ENCODE measurements at regions not wholly inside any gene's neighbourhood (a gene's known extent, or its start where the extent isn't known, plus 50 kb on each side); places are given as distances from the start of the nearest gene placed in this dataset.

GRCh38 chr3:177431525-177432176 lies 234.4 kb upstream of the TBL1XR1 start:
- no peak for ATAC-seq

GRCh38 chr3:177435301-177435700 lies 238.0 kb upstream of the TBL1XR1 start:
- no peak for ATAC-seq

GRCh38 chr3:177437513-177438337 lies 240.4 kb upstream of the TBL1XR1 start:
- no peak for ATAC-seq

DNA sequence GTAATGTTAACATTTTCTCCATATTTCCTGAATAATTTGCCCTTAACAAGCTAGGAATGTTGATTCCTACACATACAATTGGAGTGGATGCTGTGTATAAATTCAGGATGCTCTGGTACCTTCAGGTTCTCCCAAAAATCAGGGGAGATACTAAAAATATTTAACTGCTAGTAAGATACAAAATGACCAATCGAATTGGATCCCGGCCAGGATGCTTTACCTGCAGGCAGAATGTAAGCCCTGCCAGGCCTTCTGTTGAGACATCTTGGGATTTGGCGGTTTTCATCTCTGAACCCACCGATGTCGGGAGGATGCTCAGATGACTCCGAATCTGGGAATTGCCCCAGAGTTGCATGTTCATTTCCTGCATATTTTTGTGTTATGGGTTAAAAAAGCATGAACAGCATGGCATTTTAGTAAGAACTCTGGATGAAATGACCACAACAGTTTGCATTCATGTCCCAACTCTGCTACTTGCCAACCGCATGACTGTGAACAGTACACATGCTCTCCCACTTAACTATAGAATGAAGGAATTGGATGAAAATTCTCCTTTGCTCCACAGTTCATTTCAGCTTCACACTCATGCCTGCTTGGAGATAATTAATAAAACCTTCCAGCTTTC lies 241.4 kb upstream of the TBL1XR1 start:
- no peak for ATAC-seq

- ATAC-seq, result no peak
These were observed 242.5 kb upstream of the TBL1XR1 start for GRCh38 chr3:177439694-177440269.

- ATAC-seq, result no peak
These were observed 243.3 kb upstream of the TBL1XR1 start for GRCh38 chr3:177440456-177441104.

GRCh38 chr3:177441276-177441812 lies 244.1 kb upstream of the TBL1XR1 start:
- no peak for ATAC-seq

DNA sequence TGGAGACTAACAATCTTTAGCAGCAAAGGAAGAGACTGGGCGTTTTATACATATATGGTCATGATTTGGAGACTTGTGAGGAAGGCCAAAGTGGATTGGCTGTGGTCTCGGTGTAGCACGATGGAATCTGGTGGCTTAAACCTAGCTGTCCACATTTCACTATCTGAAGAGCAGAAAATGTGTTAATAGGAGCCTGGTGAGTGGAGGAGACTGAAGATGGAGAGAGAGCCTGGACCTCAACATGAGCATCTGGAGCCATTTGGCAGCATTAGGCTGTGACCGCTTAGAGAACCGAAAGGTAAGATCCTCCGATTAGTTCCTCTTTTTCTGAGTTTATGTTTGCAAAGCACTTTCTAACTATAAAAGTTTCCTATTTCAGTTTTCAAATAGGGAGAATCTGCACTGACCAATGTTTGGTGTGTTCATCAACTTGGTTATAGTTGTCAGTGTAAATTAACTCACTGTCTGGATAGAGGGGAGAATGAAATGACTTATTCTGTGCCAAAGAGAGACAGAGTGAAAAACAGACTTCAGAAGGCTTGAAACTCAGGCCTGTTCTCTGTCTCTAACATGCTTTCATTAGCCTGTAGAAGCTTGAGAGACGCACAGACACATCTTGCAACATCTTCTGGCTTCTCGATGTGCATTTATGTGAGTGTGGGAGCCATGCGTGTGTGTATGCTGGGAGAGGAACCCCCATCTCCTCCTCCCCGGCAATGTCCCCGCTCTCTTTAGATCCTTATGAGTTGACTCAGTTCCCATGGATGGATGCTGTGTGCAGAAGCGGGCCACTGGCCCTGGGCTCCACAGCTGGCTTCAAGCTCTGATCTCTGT lies 244.7 kb upstream of the TBL1XR1 start:
- no peak for ATAC-seq

- ATAC-seq, result peak; percentile 56
These were observed 246.2 kb upstream of the TBL1XR1 start for GRCh38 chr3:177443469-177443868.

GRCh38 chr3:177444696-177445095 lies 247.4 kb upstream of the TBL1XR1 start:
- no peak for ATAC-seq

DNA sequence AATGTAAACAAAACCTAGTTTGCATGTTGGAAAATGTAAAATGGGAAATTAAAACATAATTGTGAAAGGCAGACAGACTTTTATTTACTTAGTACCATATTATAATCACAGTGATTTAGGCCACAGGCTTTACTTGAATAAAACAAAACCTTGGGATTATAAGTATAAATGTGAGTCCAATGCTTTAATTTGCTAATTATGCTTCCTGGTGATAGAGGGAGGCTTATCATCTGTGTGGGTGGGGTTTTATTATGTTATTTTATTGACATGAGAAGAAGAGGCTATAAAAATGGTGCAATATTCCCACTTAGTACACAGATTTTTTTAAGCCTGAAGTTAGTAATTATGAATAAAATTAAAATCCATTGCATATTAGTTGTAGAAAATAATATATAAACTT lies 248.3 kb upstream of the TBL1XR1 start:
- no peak for ATAC-seq

DNA sequence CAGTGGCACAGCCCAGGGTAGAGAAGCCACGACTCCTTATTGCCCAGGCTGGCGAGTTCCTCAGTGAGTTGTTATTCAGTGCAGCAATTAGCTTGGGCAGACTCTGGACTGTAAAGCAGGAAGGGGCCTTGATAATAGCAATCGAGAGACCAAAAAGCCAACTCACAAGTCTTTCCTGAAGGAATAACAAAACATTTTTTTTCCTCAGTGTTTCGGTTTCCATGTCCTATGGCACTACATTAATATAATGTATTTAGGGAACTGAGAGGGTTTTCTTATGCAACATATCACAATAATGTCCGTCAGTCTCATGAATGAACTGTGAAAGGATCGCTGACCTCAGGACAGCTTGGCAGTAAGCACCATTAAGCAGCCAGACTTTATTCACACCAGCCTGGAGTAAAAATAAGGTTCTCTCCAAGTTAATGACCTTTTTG lies 248.9 kb upstream of the TBL1XR1 start:
- no peak for ATAC-seq

DNA sequence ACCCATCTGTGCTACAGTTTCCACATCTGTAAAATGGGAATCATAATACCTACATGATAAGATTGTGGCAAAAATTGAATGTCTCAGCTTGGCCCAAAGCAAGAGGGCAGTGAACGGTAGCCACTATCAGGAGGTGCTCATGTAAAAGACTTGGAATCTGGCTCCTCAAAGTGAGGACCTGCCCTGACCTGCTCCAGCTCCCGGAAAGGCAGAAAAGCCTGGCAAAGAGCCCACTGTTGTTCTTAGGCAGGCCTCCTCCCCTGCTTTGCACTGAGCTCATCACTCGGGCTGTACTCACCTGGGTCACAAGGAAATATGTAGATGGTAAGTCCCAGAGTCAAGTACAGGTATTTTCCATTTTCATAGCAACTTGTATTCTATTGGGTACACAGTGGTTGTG lies 250.7 kb upstream of the TBL1XR1 start:
- peak; percentile 82 for ATAC-seq

- no peak for ATAC-seq
These were observed 251.7 kb upstream of the TBL1XR1 start for GRCh38 chr3:177448987-177449359.

DNA sequence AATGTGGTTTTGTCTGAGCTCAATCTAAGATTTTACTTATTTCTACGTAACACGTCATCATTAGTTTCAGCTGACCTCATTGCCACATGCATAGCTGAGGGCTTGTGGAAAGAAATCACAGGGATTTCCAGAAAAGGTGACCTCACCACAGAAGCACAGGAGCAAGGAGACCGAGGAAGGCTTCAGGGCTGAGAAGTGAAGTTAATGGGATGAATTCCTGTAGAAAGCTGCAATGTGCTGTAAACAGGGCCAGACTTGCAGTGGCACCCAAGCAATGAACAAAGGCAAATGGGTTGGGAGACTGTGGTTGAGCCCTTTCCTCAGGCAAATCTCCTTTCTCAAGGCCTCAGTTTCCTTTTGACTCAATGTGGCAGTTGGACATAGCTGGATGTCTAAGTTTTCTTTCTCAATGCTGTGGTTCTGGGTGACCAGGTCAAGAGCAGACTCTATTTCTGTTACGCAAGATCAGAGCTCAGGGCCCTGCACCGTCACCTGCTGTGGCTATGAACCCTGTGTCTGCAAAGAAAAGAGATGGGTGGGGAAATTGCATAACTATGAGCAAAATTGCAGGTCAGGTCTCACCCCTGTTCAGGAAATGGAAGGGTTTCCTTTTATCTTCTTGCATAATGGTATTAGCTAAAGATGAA lies 252.2 kb upstream of the TBL1XR1 start:
- ATAC-seq, result peak; percentile 84

DNA sequence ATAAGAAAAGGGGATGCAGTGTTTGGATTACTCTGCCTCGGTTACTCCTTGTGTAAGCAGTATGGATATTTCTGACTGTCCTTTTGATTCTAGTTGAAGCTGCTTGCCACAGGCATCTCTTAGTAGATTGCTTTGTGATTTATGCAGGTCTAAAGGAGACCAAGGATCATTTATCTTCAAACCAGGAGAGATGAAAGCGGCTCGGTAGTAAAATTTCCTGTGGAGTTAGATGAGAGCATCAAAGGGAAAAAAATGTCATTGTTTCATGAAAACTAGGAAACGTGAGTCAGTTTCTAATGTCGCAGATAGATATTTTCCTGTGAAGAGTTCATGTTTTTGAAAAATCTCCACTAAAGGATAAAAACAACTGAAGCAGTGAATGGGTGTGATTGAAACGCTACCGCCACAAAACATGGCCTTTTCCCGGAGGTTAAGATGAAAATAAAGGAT lies 254.0 kb upstream of the TBL1XR1 start:
- ATAC-seq, result no peak

- peak; percentile 81 for ATAC-seq
These were observed 254.9 kb upstream of the TBL1XR1 start for GRCh38 chr3:177451864-177452830.

DNA sequence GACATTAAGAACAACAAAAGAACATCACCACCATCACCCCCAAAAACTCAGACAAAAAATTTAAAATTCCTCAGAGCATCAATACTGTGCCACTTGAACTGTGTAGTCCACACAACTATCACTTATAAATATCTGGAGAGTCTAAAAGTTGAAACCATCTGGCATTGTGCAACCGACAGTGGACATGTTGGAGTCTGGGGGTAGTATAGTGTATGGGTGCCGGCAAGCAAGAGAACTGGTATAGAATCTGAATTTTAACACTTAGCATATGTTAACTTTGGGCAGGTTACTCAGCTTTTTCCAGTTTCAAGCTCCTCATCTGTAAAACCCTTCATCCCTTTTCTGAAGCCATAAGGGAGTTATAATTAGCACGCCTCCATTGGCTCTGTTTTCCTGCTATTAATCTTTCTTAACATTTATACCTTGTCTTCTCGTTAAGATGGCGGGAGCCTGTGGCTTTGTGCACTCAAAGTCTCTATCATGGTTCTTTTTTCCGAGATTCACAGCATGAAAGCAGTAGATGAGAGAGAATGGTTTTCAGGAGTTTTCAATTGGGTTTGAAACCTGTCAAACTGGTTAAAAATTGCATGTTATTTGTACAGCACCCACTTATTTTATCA lies 255.7 kb upstream of the TBL1XR1 start:
- no peak for ATAC-seq

GRCh38 chr3:177453451-177453844 lies 256.2 kb upstream of the TBL1XR1 start:
- ATAC-seq, result no peak
